Sigmoid colon (tissue), 6 donors: ENCODE measurements at regions not wholly inside any gene's neighbourhood (a gene's known extent, or its start where the extent isn't known, plus 50 kb on each side); places are given as distances from the start of the nearest gene placed in this dataset.

Experiments used
- DNase-seq: peaks from one replicate; pipeline ENCODE4 v3.0.0-alpha.2; 2019
- H3K27ac ChIP-seq, 4 donors: fragments of 200-600 bp; sonication (generic); one replicate each; pipeline ENCODE4 v1.5.1; 2016 to 2019; ENCODE audit warnings: mild to moderate bottlenecking in 1 of 4
- H3K27me3 ChIP-seq, 3 donors: fragments of 200-600 bp; sonication (generic); one replicate each; pipeline ENCODE4 v1.5.1; 2019; ENCODE audit warnings: mild to moderate bottlenecking in 1 of 3
- H3K36me3 ChIP-seq, 4 donors: fragments of 200-600 bp; sonication (generic); one replicate each; pipeline ENCODE4 v1.5.1; 2016 to 2019
- H3K4me1 ChIP-seq, 4 donors: fragments of 200-600 bp; sonication (generic); one replicate each; pipeline ENCODE4 v1.5.1; 2017 to 2019
- H3K4me3 ChIP-seq, 4 donors: fragments of 200-600 bp; sonication (generic); one replicate each; pipeline ENCODE4 v1.5.1; 2017 to 2019; ENCODE audit warnings: mild to moderate bottlenecking in 2 of 4, moderate library complexity in 1 of 4
- H3K9me3 ChIP-seq, 4 donors: fragments of 200-600 bp in 3 of 4; sonication (generic) in 3 of 4; one replicate each; pipeline versions ENCODE4 v1.5.1 to v1.6.1; 2013 to 2019
- CTCF ChIP-seq, 4 experiments: fragments of 450-650 bp in 3 of 4; fragments of 200-600 bp in 1 of 4; IDR thresholded peaks; one replicate each; pipeline ENCODE4 v1.5.1; 2016 to 2019; ENCODE audit warnings: antibody characterized with exemption in 4 of 4, mild to moderate bottlenecking in 3 of 4, moderate library complexity in 2 of 4
- EP300 ChIP-seq, 4 donors: sonication (generic); formaldehyde crosslinking; IDR thresholded peaks; one replicate each; pipeline ENCODE4 v1.6.1; 2017; ENCODE audit warnings: antibody characterized with exemption in 4 of 4
- POLR2A ChIP-seq, 2 donors: fragments of 450-650 bp; IDR thresholded peaks; one replicate each; pipeline ENCODE4 v1.6.1; 2016; ENCODE audit warnings: antibody characterized with exemption in 2 of 2, mild to moderate bottlenecking in 2 of 2, moderate library complexity in 2 of 2
- POLR2AphosphoS5 ChIP-seq, 4 donors: sonication (generic); formaldehyde crosslinking; IDR thresholded peaks; one replicate each; pipeline ENCODE4 v1.6.1; 2017; ENCODE audit warnings: antibody characterized with exemption in 4 of 4
- WGBS, 2 donors: extraction: QIAGEN DNeasy Blood & Tissue Kit; methylation state at CpG; one replicate each; pipeline ENCODE4 v1.1.7; 2013; 5-methylcytosine and 5-hydroxymethylcytosine counted together
- intact Hi-C: fragments of 100-400 bp; cut with DNase I; formaldehyde crosslinking; loops from one replicate; pipeline ENCODE4 v1.15.1; 2023
- donor health status: healthy with polysubstance abuse.
- donor health status: healthy.

- H3K4me3 ChIP-seq, result no peak overlapping the region
- no peaks in the 10 kb centered on the region for H3K27me3 ChIP-seq
- no peak for TF ChIP-seq POLR2A (IDR thresholded peaks at IDR 0.05)
- TF ChIP-seq POLR2AphosphoS5 (IDR thresholded peaks at IDR 0.05), result no peak
- TF ChIP-seq CTCF (IDR thresholded peaks at IDR 0.05), result no peak
- TF ChIP-seq EP300 (IDR thresholded peaks at IDR 0.05), result no peak
- DNase-seq, result no peak
- no peaks in the 10 kb centered on the region for H3K36me3 ChIP-seq
- no peaks in the 10 kb centered on the region for H3K4me1 ChIP-seq
- no peak overlapping the region for H3K27ac ChIP-seq
- H3K9me3 ChIP-seq, result no peaks in the 10 kb centered on the region
- intact Hi-C loops, result no loop called here
- WGBS, 2 donors, result 74 to 75% methylated on average over 7 of the region's 7 CpGs
Observed at GRCh38 chrX:40290517-40290916, 192.8 kb upstream of the BCOR start.

GRCh38 chrX:40285876-40286275 lies 188.1 kb upstream of the BCOR start:
- DNase-seq, result no peak
- Histone ChIP-seq H3K4me1 (peaks cover 0 to 11% (median 2%) of the 10 kb centered on the region in 4 donors), H3K9me3 (no peaks in the 10 kb centered on the region), H3K27ac (no peak overlapping the region), H3K4me3 (no peak overlapping the region), H3K36me3 (no peaks in the 10 kb centered on the region), H3K27me3 (no peaks in the 10 kb centered on the region)
- no peak for TF ChIP-seq CTCF (IDR thresholded peaks at IDR 0.05)
- TF ChIP-seq POLR2AphosphoS5 (IDR thresholded peaks at IDR 0.05), result no peak
- TF ChIP-seq POLR2A (IDR thresholded peaks at IDR 0.05), result no peak
- TF ChIP-seq EP300 (IDR thresholded peaks at IDR 0.05), result no peak
- intact Hi-C loops, result no loop called here
- WGBS, 2 donors, result 73 to 92% methylated on average over 2 of the region's 2 CpGs

GRCh38 chrX:40284852-40285251 lies 187.1 kb upstream of the BCOR start:
- no peak for DNase-seq
- Histone ChIP-seq H3K4me3 (no peak overlapping the region), H3K36me3 (no peaks in the 10 kb centered on the region), H3K27me3 (no peaks in the 10 kb centered on the region), H3K9me3 (no peaks in the 10 kb centered on the region), H3K27ac (no peak overlapping the region), H3K4me1 (peaks cover 0 to 11% (median 2%) of the 10 kb centered on the region in 4 donors)
- WGBS, 2 donors, result 81 to 89% methylated on average over 1 of the region's 1 CpG
- intact Hi-C loops, result no loop called here
- no peak for TF ChIP-seq EP300 (IDR thresholded peaks at IDR 0.05)
- no peak for TF ChIP-seq POLR2A (IDR thresholded peaks at IDR 0.05)
- TF ChIP-seq CTCF (IDR thresholded peaks at IDR 0.05), result no peak
- TF ChIP-seq POLR2AphosphoS5 (IDR thresholded peaks at IDR 0.05), result no peak

- Histone ChIP-seq H3K4me3 (no peak overlapping the region), H3K27ac (no peak overlapping the region), H3K4me1 (peaks cover 0 to 11% (median 2%) of the 10 kb centered on the region in 4 donors), H3K36me3 (no peaks in the 10 kb centered on the region), H3K9me3 (no peaks in the 10 kb centered on the region), H3K27me3 (no peaks in the 10 kb centered on the region)
- no peak for DNase-seq
- 85 to 89% methylated on average over 2 of the region's 2 CpGs for whole genome bisulfite sequencing, 2 donors
- intact Hi-C loops, result no loop called here
- TF ChIP-seq POLR2A (IDR thresholded peaks at IDR 0.05), result no peak
- no peak for TF ChIP-seq EP300 (IDR thresholded peaks at IDR 0.05)
- TF ChIP-seq POLR2AphosphoS5 (IDR thresholded peaks at IDR 0.05), result no peak
- TF ChIP-seq CTCF (IDR thresholded peaks at IDR 0.05), result no peak
Observed at GRCh38 chrX:40283981-40284380, 186.2 kb upstream of the BCOR start.

- 76 to 83% methylated on average over 10 of the region's 10 CpGs for WGBS, 2 donors
- H3K4me3 ChIP-seq, result no peak overlapping the region
- no peak for DNase-seq
- H3K4me1 ChIP-seq, result peaks cover 0 to 11% (median 2%) of the 10 kb centered on the region in 4 donors
- H3K27ac ChIP-seq, result no peak overlapping the region
- H3K27me3 ChIP-seq, result no peaks in the 10 kb centered on the region
- no peak for TF ChIP-seq CTCF (IDR thresholded peaks at IDR 0.05)
- intact Hi-C loops, result no loop called here
- H3K36me3 ChIP-seq, result no peaks in the 10 kb centered on the region
- no peaks in the 10 kb centered on the region for H3K9me3 ChIP-seq
Observed at GRCh38 chrX:40282946-40283660, 185.3 kb upstream of the BCOR start.
